HL-60 (cell line): ENCODE measurements at regions not wholly inside any gene's neighbourhood (a gene's known extent, or its start where the extent isn't known, plus 50 kb on each side); places are given as distances from the start of the nearest gene placed in this dataset.

Experiments used
- DNase-seq, 2 experiments: peaks; one replicate each; pipeline ENCODE4 v3.0.0-alpha.2; 2010 to 2020; ENCODE audit warnings: low read depth in 1 of 2, low spot score in 1 of 2
- H3K27ac ChIP-seq: fragments of 250-450 bp; sonication (Bioruptor Pico); replicated peaks from 2 replicates; pipeline ENCODE4 v1.5.1; 2020; ENCODE audit warnings: mild to moderate bottlenecking, moderate library complexity
- H3K27me3 ChIP-seq: fragments of 250-450 bp; sonication (Bioruptor Pico); 2 replicates; pipeline ENCODE4 v1.5.1; 2021; ENCODE audit warnings: mild to moderate bottlenecking, moderate library complexity; ENCODE audit not compliant: insufficient read depth, poor library complexity, severe bottlenecking
- H3K4me3 ChIP-seq: replicated peaks from 2 replicates; pipeline ENCODE4 v1.5.1; 2011; ENCODE audit warnings: mild to moderate bottlenecking, control low read depth, low read length; ENCODE audit not compliant: insufficient read depth
- CTCF ChIP-seq: IDR thresholded peaks from one replicate; pipeline ENCODE4 v1.5.1; 2011; ENCODE audit warnings: low read length, control low read depth, inconsistent platforms; ENCODE audit not compliant: insufficient read depth
- GABPA ChIP-seq: IDR thresholded peaks from 2 replicates; pipeline ENCODE4 v1.6.1; 2012; ENCODE audit warnings: low read depth
- POLR2AphosphoS5 ChIP-seq: IDR thresholded peaks from 2 replicates; pipeline ENCODE4 v1.6.1; 2012; ENCODE audit warnings: low read depth
- REST ChIP-seq: IDR thresholded peaks from 2 replicates; pipeline ENCODE4 v1.6.1; 2012; ENCODE audit warnings: low read depth; ENCODE audit not compliant: insufficient replicate concordance
- SPI1 ChIP-seq: IDR thresholded peaks from 2 replicates; pipeline ENCODE4 v1.6.1; 2012; ENCODE audit warnings: low read depth, mild to moderate bottlenecking, borderline replicate concordance

- Histone ChIP-seq H3K4me3 (no peak overlapping the region), H3K27ac (no peak overlapping the region), H3K27me3 (no peaks in the 10 kb centered on the region)
- TF ChIP-seq GABPA, result no peak
- TF ChIP-seq CTCF, result no peak
- TF ChIP-seq REST, result no peak
- no peak for TF ChIP-seq SPI1
- no peak for TF ChIP-seq POLR2AphosphoS5
- no peak for DNase-seq
Measured at GRCh38 chr1:82994616-82995263, 1004.2 kb downstream of the TTLL7 start.

- Histone ChIP-seq H3K27ac (no peak overlapping the region), H3K4me3 (no peak overlapping the region), H3K27me3 (no peaks in the 10 kb centered on the region)
- TF ChIP-seq SPI1 (no peak), REST (no peak), CTCF (no peak), POLR2AphosphoS5 (no peak)
- no peak for DNase-seq
Measured at GRCh38 chr1:82991569-82991968, 1007.4 kb downstream of the TTLL7 start.

GRCh38 chr1:82979593-82980236 lies 1019.2 kb downstream of the TTLL7 start:
- Histone ChIP-seq H3K27ac (no peak overlapping the region), H3K4me3 (no peak overlapping the region), H3K27me3 (no peaks in the 10 kb centered on the region)
- TF ChIP-seq SPI1 (no peak), GABPA (no peak), REST (no peak), CTCF (no peak), POLR2AphosphoS5 (no peak)
- no peak for DNase-seq
